Upper lobe of left lung (tissue), 4 donors: ENCODE measurements at regions not wholly inside any gene's neighbourhood (a gene's known extent, or its start where the extent isn't known, plus 50 kb on each side); places are given as distances from the start of the nearest gene placed in this dataset.

Experiments
- EP300 ChIP-seq, 4 donors: sonication (generic); formaldehyde crosslinking; IDR thresholded peaks; one replicate each; pipeline ENCODE4 v1.5.1; 2017; ENCODE audit warnings: antibody characterized with exemption in 4 of 4, control low read depth in 2 of 4
- POLR2A ChIP-seq, 4 donors: fragments of 450-650 bp; IDR thresholded peaks; one replicate each; pipeline ENCODE4 v1.5.1; 2016 to 2017; ENCODE audit warnings: antibody characterized with exemption in 4 of 4, mild to moderate bottlenecking in 2 of 4
- TF ChIP-seq, protein P1 (sequence below), 6 experiments: fragments of 450-650 bp in 4 of 6; fragments of 200-600 bp in 2 of 6; sonication (generic) in 2 of 6; IDR thresholded peaks; one replicate each; pipeline ENCODE4 v1.5.1; 2016 to 2019; ENCODE audit warnings: antibody characterized with exemption in 6 of 6

DNA sequence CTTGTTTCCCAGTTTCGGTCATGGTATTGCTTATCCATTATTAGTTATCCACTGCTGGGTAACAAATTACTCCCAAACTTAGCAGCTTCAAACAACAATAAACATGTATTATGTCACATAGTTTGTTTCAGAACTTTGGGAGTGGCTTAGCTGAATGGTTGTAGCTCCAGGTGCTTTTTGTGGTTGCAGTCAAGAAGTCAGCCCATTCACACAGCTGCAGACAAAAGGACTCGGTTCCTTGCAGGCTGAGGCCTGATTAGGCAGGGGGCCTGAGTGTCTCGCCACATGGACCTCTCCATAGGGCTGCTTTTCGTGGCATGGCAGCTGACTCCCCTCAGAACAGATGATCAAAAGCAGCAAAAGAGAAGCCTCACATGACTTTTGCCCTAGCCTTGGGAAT is 58.2 kb upstream of the ITGA4 start:
- TF ChIP-seq, protein P1, sequence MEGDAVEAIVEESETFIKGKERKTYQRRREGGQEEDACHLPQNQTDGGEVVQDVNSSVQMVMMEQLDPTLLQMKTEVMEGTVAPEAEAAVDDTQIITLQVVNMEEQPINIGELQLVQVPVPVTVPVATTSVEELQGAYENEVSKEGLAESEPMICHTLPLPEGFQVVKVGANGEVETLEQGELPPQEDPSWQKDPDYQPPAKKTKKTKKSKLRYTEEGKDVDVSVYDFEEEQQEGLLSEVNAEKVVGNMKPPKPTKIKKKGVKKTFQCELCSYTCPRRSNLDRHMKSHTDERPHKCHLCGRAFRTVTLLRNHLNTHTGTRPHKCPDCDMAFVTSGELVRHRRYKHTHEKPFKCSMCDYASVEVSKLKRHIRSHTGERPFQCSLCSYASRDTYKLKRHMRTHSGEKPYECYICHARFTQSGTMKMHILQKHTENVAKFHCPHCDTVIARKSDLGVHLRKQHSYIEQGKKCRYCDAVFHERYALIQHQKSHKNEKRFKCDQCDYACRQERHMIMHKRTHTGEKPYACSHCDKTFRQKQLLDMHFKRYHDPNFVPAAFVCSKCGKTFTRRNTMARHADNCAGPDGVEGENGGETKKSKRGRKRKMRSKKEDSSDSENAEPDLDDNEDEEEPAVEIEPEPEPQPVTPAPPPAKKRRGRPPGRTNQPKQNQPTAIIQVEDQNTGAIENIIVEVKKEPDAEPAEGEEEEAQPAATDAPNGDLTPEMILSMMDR (IDR thresholded peaks at IDR 0.05) = no peak
- TF ChIP-seq EP300 (IDR thresholded peaks at IDR 0.05) (no peak), POLR2A (IDR thresholded peaks at IDR 0.05) (no peak)
